Hepatocyte (in vitro differentiated cells): ENCODE measurements at regions not wholly inside any gene's neighbourhood (a gene's known extent, or its start where the extent isn't known, plus 50 kb on each side); places are given as distances from the start of the nearest gene placed in this dataset.

Experiments used
- DNase-seq: peaks from one replicate; pipeline ENCODE4 v3.0.0-alpha.2; 2016; ENCODE audit warnings: low spot score
- H2AFZ ChIP-seq: fragments of 200-600 bp; sonication (generic); 2 replicates; pipeline ENCODE4 v1.6.0; 2016; ENCODE audit warnings: antibody characterized with exemption, mild to moderate bottlenecking
- H3K27ac ChIP-seq: fragments of 200-600 bp; sonication (generic); 2 replicates; pipeline ENCODE4 v1.5.1; 2016; ENCODE audit warnings: mild to moderate bottlenecking
- H3K27me3 ChIP-seq: fragments of 200-600 bp; sonication (generic); 2 replicates; pipeline ENCODE4 v1.6.1; 2016
- H3K36me3 ChIP-seq: fragments of 200-600 bp; sonication (generic); replicated peaks from 2 replicates; pipeline ENCODE4 v1.5.1; 2016; ENCODE audit warnings: low read depth; ENCODE audit not compliant: insufficient read depth
- H3K4me1 ChIP-seq: fragments of 200-600 bp; sonication (generic); 2 replicates; pipeline ENCODE4 v1.5.1; 2016; ENCODE audit warnings: mild to moderate bottlenecking, moderate library complexity; ENCODE audit not compliant: insufficient read depth
- H3K4me2 ChIP-seq: fragments of 200-600 bp; sonication (generic); 2 replicates; pipeline ENCODE4 v1.6.0; 2016
- H3K4me3 ChIP-seq: fragments of 200-600 bp; sonication (generic); 2 replicates; pipeline ENCODE4 v1.5.1; 2016; ENCODE audit warnings: mild to moderate bottlenecking
- H3K79me2 ChIP-seq: fragments of 200-600 bp; sonication (generic); 2 replicates; pipeline ENCODE4 v1.6.0; 2017; ENCODE audit warnings: mild to moderate bottlenecking
- H3K9me2 ChIP-seq: fragments of 200-600 bp; sonication (generic); replicated peaks from 2 replicates; pipeline ENCODE4 v1.6.0; 2017; ENCODE audit warnings: mild to moderate bottlenecking; ENCODE audit not compliant: insufficient read depth
- H3K9me3 ChIP-seq: fragments of 200-600 bp; sonication (generic); 2 replicates; pipeline ENCODE4 v1.5.1; 2016; ENCODE audit warnings: low read depth, mild to moderate bottlenecking
- H4K20me1 ChIP-seq: fragments of 200-600 bp; sonication (generic); 2 replicates; pipeline ENCODE4 v1.6.0; 2016; ENCODE audit warnings: mild to moderate bottlenecking; ENCODE audit not compliant: insufficient read depth, poor library complexity, severe bottlenecking
- EZH2 ChIP-seq: fragments of 200-600 bp; sonication (generic); IDR thresholded peaks from 2 replicates; pipeline ENCODE4 v1.6.1; 2016; ENCODE audit warnings: antibody characterized with exemption, mild to moderate bottlenecking, borderline replicate concordance
- EZH2phosphoT487 ChIP-seq: fragments of 200-600 bp; sonication (generic); IDR thresholded peaks from one replicate; pipeline ENCODE4 v1.6.1; 2018; ENCODE audit warnings: antibody characterized with exemption, mild to moderate bottlenecking, low read depth, moderate library complexity; ENCODE audit not compliant: unreplicated experiment, severe bottlenecking
- WGBS: methylation state at CpG from one replicate; pipeline ENCODE4 v1.1.6; 2016; ENCODE audit warnings: low lambda C conversion rate; ENCODE audit errors: missing lambda C conversion rate; 5-methylcytosine and 5-hydroxymethylcytosine counted together
- TF ChIP-seq, protein P1 (sequence below): fragments of 200-600 bp; sonication (generic); IDR thresholded peaks from 2 replicates; pipeline ENCODE4 v1.5.1; 2016; ENCODE audit warnings: antibody characterized with exemption, mild to moderate bottlenecking; ENCODE audit not compliant: poor library complexity

DNA sequence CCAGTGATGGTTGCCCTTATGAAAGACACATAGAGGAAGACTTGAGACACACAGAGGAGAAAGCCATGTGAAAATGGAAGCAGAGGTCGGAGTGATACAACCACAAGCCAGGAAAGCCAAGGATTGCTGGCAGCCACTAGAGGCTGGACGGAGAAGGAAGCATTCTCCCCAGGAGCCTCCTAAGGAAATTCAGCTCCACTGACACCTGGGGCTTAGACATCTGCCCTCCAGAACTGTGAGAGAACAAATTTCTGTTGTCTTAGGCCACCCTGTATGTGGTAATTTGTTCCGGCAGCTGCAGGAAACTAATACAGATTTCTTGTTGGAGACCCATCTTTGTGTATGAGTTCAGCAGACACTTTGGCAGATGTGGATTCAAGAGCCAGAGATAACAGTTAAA lies 126.9 kb upstream of the ATP1A1 start:
- Histone ChIP-seq H4K20me1 (no peaks in the 10 kb centered on the region), H3K27ac (no peak overlapping the region), H3K79me2 (no peaks in the 10 kb centered on the region), H2AFZ (no peak overlapping the region), H3K36me3 (no peaks in the 10 kb centered on the region), H3K27me3 (no peaks in the 10 kb centered on the region), H3K9me3 (no peaks in the 10 kb centered on the region), H3K4me1 (no peaks in the 10 kb centered on the region), H3K4me2 (no peak overlapping the region), H3K4me3 (no peak overlapping the region), H3K9me2 (no peaks in the 10 kb centered on the region)
- WGBS = 93% methylated on average over 3 of the region's 3 CpGs
- TF ChIP-seq EZH2 (no peak), EZH2phosphoT487 (no peak)
- TF ChIP-seq, protein P1, sequence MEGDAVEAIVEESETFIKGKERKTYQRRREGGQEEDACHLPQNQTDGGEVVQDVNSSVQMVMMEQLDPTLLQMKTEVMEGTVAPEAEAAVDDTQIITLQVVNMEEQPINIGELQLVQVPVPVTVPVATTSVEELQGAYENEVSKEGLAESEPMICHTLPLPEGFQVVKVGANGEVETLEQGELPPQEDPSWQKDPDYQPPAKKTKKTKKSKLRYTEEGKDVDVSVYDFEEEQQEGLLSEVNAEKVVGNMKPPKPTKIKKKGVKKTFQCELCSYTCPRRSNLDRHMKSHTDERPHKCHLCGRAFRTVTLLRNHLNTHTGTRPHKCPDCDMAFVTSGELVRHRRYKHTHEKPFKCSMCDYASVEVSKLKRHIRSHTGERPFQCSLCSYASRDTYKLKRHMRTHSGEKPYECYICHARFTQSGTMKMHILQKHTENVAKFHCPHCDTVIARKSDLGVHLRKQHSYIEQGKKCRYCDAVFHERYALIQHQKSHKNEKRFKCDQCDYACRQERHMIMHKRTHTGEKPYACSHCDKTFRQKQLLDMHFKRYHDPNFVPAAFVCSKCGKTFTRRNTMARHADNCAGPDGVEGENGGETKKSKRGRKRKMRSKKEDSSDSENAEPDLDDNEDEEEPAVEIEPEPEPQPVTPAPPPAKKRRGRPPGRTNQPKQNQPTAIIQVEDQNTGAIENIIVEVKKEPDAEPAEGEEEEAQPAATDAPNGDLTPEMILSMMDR = no peak
- DNase-seq = no peak

DNA sequence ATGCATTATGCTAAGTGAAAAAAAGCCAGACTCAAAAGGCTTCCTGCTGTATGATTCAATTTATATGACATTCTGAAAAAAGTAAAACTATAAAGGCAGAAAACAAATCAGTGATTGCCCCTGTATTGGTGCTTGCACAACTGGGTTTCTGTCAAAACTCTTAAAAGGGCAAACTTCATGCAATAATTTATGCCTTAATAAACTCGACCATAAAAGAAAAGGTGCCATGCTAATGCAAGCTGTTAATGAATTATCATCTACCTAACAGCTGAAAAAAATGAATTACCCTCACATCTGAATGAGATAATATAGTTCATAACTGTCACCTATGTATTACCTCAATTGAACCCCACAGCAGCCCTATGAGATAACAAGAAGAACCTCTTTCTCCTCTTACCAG lies 120.8 kb upstream of the ATP1A1 start:
- Histone ChIP-seq H3K4me2 (no peak overlapping the region), H3K4me1 (peaks cover 22% of the 10 kb centered on the region), H3K27ac (no peak overlapping the region), H4K20me1 (no peaks in the 10 kb centered on the region), H3K9me3 (no peaks in the 10 kb centered on the region), H3K79me2 (no peaks in the 10 kb centered on the region), H3K9me2 (no peaks in the 10 kb centered on the region), H3K4me3 (no peak overlapping the region), H3K27me3 (no peaks in the 10 kb centered on the region), H2AFZ (no peak overlapping the region), H3K36me3 (no peaks in the 10 kb centered on the region)
- DNase-seq = no peak
- 77% methylated on average over 1 of the region's 1 CpG for WGBS
- TF ChIP-seq EZH2 (no peak), EZH2phosphoT487 (no peak)
- TF ChIP-seq, protein P1 = no peak

DNA sequence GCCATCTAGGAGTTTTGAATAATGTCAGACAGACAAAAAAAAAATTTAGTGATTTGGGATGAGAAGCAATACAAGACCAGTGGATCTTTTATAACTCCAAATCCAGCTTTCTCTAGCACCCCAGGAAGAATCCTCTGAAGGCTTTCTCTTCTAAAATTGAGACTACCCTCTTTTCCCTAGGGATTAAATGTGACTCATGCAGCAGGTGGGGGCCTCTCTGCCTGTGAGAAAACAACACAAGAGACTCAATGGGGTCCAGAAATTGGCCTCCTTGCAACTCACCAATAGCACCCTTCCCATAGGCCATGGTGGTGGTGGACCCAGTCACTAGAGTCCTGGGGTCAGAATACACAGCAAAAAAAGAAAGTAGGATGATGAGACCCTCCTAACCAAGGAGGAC lies 120.3 kb upstream of the ATP1A1 start:
- no peak overlapping the region for H3K27ac ChIP-seq
- H4K20me1 ChIP-seq = no peaks in the 10 kb centered on the region
- no peaks in the 10 kb centered on the region for H3K9me3 ChIP-seq
- no peaks in the 10 kb centered on the region for H3K9me2 ChIP-seq
- H3K4me1 ChIP-seq = peaks cover 22% of the 10 kb centered on the region
- H2AFZ ChIP-seq = no peak overlapping the region
- no peak overlapping the region for H3K4me3 ChIP-seq
- no peak for DNase-seq
- TF ChIP-seq, protein P1 = no peak
- no peak for TF ChIP-seq EZH2phosphoT487
- TF ChIP-seq EZH2 = no peak
- no peaks in the 10 kb centered on the region for H3K36me3 ChIP-seq
- H3K27me3 ChIP-seq = no peaks in the 10 kb centered on the region
- H3K4me2 ChIP-seq = no peak overlapping the region
- H3K79me2 ChIP-seq = no peaks in the 10 kb centered on the region
